Peyer's patch (tissue), 4 donors: ENCODE measurements at regions not wholly inside any gene's neighbourhood (a gene's known extent, or its start where the extent isn't known, plus 50 kb on each side); places are given as distances from the start of the nearest gene placed in this dataset.

Experiments
- CTCF ChIP-seq, 6 experiments: fragments of 450-650 bp in 4 of 6; fragments of 200-600 bp in 2 of 6; sonication (generic) in 1 of 6; IDR thresholded peaks; one replicate each; pipeline ENCODE4 v1.5.1; 2017 to 2019; ENCODE audit warnings: antibody characterized with exemption in 6 of 6, mild to moderate bottlenecking in 3 of 6, moderate library complexity in 1 of 6
- POLR2A ChIP-seq, 2 donors: fragments of 450-650 bp; IDR thresholded peaks; one replicate each; pipeline ENCODE4 v1.5.1; 2017; ENCODE audit warnings: antibody characterized with exemption in 2 of 2, mild to moderate bottlenecking in 2 of 2, moderate library complexity in 2 of 2

GRCh38 chr14:71165121-71166031 is 258.1 kb downstream of the PCNX1 start:
- no peak for TF ChIP-seq POLR2A (IDR thresholded peaks at IDR 0.05)
- peak in 2 of 6 experiments; percentile 4 to 30 for TF ChIP-seq CTCF (IDR thresholded peaks at IDR 0.05)
